A549 (cell line): ENCODE measurements at regions not wholly inside any gene's neighbourhood (a gene's known extent, or its start where the extent isn't known, plus 50 kb on each side); places are given as distances from the start of the nearest gene placed in this dataset.

Experiments
- CHD2 ChIP-seq: fragments of 150-350 bp; IDR thresholded peaks from 2 replicates; pipeline ENCODE4 v1.6.1; 2014; ENCODE audit warnings: low read length; ENCODE audit not compliant: partially characterized antibody
- CHD4 ChIP-seq: fragments of 200-600 bp; sonication (generic); IDR thresholded peaks from 2 replicates; pipeline ENCODE4 v1.6.1; 2016; ENCODE audit warnings: antibody characterized with exemption, mild to moderate bottlenecking, borderline replicate concordance
- CTCF ChIP-seq: fragments of >200 bp; sonication (Bioruptor Twin); formaldehyde crosslinking; IDR thresholded peaks from 3 replicates; pipeline ENCODE4 v1.5.1; 2016
- ESRRA ChIP-seq: fragments of 150-350 bp; IDR thresholded peaks from 2 replicates; pipeline ENCODE4 v1.6.1; 2014; ENCODE audit warnings: mild to moderate bottlenecking, low read length, borderline replicate concordance
- MAFK ChIP-seq: fragments of 450-650 bp; IDR thresholded peaks from 2 replicates; pipeline ENCODE4 v1.6.1; 2014; ENCODE audit not compliant: partially characterized antibody
- MAZ ChIP-seq: fragments of 150-350 bp; IDR thresholded peaks from 2 replicates; pipeline ENCODE4 v1.6.1; 2014; ENCODE audit warnings: antibody characterized with exemption, low read depth, low read length, borderline replicate concordance
- NR3C1 ChIP-seq: fragments of >200 bp; sonication (Bioruptor Twin); formaldehyde crosslinking; IDR thresholded peaks from 3 replicates; pipeline ENCODE4 v1.6.1; 2017
- POLR2A ChIP-seq: IDR thresholded peaks from 2 replicates; pipeline ENCODE4 v1.6.1; 2012; ENCODE audit warnings: mild to moderate bottlenecking, low read length
- POLR2AphosphoS2 ChIP-seq: conservative IDR thresholded peaks from 2 replicates; pipeline ENCODE4 v1.6.1; 2012; ENCODE audit warnings: low read length, improper control_type of control experiment, inconsistent platforms
- SMC3 ChIP-seq: fragments of >200 bp; sonication (Bioruptor Twin); formaldehyde crosslinking; IDR thresholded peaks from 3 replicates; pipeline ENCODE4 v1.6.1; 2018; ENCODE audit warnings: inconsistent platforms

GRCh38 chr3:75049533-75049932, 435.1 kb upstream of the CNTN3 start:
- TF ChIP-seq MAFK: no peak
- TF ChIP-seq POLR2A: no peak
- TF ChIP-seq CTCF: no peak
- no peak for TF ChIP-seq ESRRA
- TF ChIP-seq NR3C1: no peak
- TF ChIP-seq CHD4: no peak
- TF ChIP-seq POLR2AphosphoS2: no peak
- no peak for TF ChIP-seq CHD2
- no peak for TF ChIP-seq MAZ
- no peak for TF ChIP-seq SMC3
